ENCODE measurements at regions not wholly inside any gene's neighbourhood (a gene's known extent, or its start where the extent isn't known, plus 50 kb on each side); places are given as distances from the start of the nearest gene placed in this dataset.

DNA sequence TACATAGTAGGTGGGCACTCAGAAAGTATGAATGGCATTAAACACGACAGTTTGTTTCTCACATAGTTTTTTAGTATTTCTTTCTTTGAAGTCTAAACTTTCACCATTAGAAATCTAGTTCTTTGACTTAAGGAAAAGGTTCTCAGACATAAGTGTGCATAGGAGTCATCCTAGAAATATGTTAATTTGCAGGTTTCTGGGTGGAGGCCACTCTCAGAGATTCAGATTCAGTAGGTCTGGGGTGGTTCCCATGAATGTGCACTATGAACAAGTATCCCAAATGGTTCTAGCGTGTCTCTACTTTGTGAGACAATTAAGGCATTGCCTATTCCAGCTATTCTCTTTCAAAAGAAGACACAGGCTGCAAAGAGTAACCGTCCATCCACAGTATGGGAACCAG, 119.3 kb downstream of the NGF start:
- no peaks in the 10 kb centered on the region for H3K27me3 ChIP-seq
- intact Hi-C loops (cut with DNase I) = no loop called here

DNA sequence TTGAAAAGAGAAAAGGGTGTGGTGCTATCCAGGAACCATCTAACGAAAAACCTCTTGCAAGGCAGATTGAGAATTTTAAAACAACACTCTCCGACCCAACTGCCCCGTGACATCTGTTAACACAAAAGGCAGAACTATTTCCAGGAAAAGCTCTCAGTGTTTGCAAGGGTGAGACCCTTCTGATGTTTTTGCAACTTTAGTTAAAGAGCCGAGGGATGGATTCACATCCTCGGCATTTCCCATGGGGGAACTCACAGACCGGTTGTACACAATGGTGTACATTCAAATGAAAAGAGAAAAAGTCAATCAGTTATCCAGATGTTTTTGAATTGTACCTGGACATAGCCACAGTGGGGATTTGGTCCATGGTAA, 120.0 kb downstream of the NGF start:
- DNase-seq (no peak), ATAC-seq (no peak)
- Histone ChIP-seq H3K36me3 (no peaks in the 10 kb centered on the region), H3K27me3 (no peaks in the 10 kb centered on the region), H3K9me3 (no peaks in the 10 kb centered on the region), H3K4me1 (no peaks in the 10 kb centered on the region), H3K27ac (no peak overlapping the region), H3K4me3 (no peak overlapping the region)
- intact Hi-C loops (cut with DNase I) = no loop called here
- TF ChIP-seq, protein P1, sequence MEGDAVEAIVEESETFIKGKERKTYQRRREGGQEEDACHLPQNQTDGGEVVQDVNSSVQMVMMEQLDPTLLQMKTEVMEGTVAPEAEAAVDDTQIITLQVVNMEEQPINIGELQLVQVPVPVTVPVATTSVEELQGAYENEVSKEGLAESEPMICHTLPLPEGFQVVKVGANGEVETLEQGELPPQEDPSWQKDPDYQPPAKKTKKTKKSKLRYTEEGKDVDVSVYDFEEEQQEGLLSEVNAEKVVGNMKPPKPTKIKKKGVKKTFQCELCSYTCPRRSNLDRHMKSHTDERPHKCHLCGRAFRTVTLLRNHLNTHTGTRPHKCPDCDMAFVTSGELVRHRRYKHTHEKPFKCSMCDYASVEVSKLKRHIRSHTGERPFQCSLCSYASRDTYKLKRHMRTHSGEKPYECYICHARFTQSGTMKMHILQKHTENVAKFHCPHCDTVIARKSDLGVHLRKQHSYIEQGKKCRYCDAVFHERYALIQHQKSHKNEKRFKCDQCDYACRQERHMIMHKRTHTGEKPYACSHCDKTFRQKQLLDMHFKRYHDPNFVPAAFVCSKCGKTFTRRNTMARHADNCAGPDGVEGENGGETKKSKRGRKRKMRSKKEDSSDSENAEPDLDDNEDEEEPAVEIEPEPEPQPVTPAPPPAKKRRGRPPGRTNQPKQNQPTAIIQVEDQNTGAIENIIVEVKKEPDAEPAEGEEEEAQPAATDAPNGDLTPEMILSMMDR (IDR thresholded peaks at IDR 0.05) = no peak

More for the DNA sequence above, 119.3 kb downstream of the NGF start:
- H3K27ac ChIP-seq = no peak overlapping the region
- no peaks in the 10 kb centered on the region for H3K9me3 ChIP-seq
- DNase-seq (no peak), ATAC-seq (no peak)
- TF ChIP-seq, protein P1 (IDR thresholded peaks at IDR 0.05) = no peak
- H3K4me1 ChIP-seq = no peaks in the 10 kb centered on the region
- no peak overlapping the region for H3K4me3 ChIP-seq
- no peaks in the 10 kb centered on the region for H3K36me3 ChIP-seq

DNA sequence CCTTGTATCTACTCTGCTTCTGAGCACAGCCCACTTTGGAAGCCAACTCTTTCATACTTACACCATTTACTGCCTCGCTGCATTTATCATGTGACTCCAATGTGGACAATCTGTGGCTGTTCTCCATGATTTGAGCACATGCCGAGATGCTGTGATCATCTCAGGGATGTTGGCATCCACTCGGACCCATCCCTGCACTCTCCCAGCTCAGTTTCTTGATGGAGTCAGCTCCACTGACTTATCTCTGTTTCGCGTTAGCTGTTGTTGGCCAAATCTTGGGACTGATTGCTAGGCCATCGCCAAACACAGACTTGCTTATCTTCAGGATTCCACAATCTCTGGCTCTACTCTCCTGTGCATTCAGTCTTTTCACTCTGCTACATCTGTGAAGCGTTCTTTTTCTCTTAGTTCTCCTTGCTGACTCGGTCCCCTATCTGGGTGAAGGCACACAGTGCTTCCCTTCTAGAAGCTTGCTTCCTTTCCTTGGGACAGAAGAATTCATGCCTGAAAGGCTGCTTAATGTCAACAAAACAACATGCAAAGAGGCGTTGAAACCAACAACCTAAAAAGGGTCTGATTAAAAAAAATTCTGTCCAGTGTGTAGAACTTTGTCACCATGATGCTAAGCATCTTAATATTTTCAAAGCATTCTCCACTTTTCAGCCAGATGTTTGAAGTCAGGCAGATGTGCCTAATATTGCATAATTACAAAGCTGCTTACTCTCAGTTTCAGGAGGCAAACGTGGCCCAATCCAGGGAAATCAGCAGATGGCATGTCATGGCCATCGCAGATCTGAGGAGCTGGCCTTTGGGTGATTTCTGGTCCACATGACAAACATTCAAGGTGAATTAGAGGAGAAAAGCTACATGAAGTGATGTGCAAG, 120.7 kb downstream of the NGF start:
- H3K36me3 ChIP-seq = no peaks in the 10 kb centered on the region
- TF ChIP-seq, protein P1 (IDR thresholded peaks at IDR 0.05) = no peak
- intact Hi-C loops (cut with DNase I) = no loop called here
- ATAC-seq (no peak), DNase-seq (no peak)
- no peaks in the 10 kb centered on the region for H3K9me3 ChIP-seq
- H3K4me3 ChIP-seq = no peak overlapping the region
- H3K27ac ChIP-seq = no peak overlapping the region
- no peaks in the 10 kb centered on the region for H3K4me1 ChIP-seq
- no peaks in the 10 kb centered on the region for H3K27me3 ChIP-seq

DNA sequence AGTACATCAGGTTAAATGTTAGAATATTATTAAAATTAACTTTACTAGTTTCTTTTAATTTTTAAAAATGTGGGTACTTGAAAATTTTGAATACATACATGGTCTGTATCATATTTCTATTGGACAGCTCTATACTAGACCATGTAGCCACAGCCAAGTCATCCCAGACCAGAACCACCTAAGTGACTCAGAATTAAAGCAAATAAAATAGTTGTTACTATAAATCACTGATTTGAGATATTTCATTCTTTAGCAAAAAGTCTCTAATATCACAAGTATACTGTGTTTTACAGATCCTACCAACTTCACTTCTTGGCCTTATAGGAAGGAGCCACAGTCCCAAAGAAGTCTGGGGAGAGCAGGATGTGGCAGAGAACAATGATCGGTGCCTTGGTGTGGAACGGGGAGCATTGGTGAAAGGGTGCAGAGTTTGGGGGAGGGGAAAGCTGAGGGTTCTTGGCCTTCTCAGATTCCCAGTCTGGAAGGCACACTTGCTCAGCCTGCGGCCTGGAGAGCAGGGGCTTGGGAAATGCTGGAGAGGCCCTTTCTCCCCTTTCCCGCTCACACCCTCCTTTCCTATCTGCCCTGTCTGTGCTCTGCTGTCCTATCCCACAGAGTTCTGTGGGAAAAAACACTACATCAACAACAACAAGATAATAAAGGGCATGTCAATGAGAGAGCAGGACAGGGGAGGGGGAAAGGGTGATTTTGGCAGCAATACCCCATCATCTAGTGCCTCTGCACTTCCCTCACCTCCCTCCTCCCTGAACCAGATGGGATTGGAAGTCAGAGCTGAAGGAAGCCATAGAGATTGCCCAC, 122.1 kb downstream of the NGF start:
- DNase-seq (no peak), ATAC-seq (no peak)
- Histone ChIP-seq H3K9me3 (no peaks in the 10 kb centered on the region), H3K36me3 (no peaks in the 10 kb centered on the region), H3K27ac (no peak overlapping the region), H3K4me1 (no peaks in the 10 kb centered on the region), H3K27me3 (no peaks in the 10 kb centered on the region), H3K4me3 (no peak overlapping the region)
- intact Hi-C loops (cut with DNase I) = no loop called here
- TF ChIP-seq, protein P1 (IDR thresholded peaks at IDR 0.05) = no peak

DNA sequence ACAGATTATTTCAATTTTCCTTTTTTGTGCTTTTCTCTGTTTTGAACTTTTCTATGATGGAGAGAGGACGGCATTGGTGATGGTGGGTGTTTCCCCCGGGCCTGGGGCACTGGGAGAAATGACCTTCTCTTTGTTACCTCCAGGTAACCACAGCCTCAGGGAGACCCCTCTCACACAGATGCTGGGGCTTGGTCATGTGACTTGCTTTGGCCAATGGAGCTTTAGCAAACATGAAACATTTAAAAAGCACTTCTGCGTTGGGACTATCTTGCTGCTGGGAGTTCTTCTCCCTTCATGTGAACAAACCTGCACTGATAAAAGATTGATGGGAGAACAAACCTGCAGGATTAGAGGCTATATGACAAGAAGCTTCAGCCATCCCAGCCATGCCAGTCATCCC, 122.9 kb downstream of the NGF start:
- Histone ChIP-seq H3K27ac (no peak overlapping the region), H3K36me3 (no peaks in the 10 kb centered on the region), H3K27me3 (no peaks in the 10 kb centered on the region), H3K4me1 (no peaks in the 10 kb centered on the region), H3K4me3 (no peak overlapping the region), H3K9me3 (no peaks in the 10 kb centered on the region)
- DNase-seq (no peak), ATAC-seq (no peak)
- TF ChIP-seq, protein P1 (IDR thresholded peaks at IDR 0.05) = no peak
- intact Hi-C loops (cut with DNase I) = no loop called here
